ENCODE measurements at regions not wholly inside any gene's neighbourhood (a gene's known extent, or its start where the extent isn't known, plus 50 kb on each side); places are given as distances from the start of the nearest gene placed in this dataset.
"Not testable (repeated sequence)": the region's sequence is repeated elsewhere in the genome, so short reads cannot be mapped to it uniquely, and the experiment has no call there.

- no peak for DNase-seq
Observed at GRCh38 chr4:82248903-82249632, 124.7 kb downstream of the HNRNPD start.

GRCh38 chr4:82247629-82248028 lies 126.2 kb downstream of the HNRNPD start:
- DNase-seq: no peak

GRCh38 chr4:82247171-82247570 lies 126.6 kb downstream of the HNRNPD start:
- no peak for DNase-seq

GRCh38 chr4:82241534-82241933 lies 132.3 kb downstream of the HNRNPD start:
- no peak for DNase-seq

- no peak for DNase-seq
Observed at GRCh38 chr4:82240410-82240809, 133.4 kb downstream of the HNRNPD start.

GRCh38 chr4:82237142-82237541 lies 136.6 kb downstream of the HNRNPD start:
- DNase-seq: not testable (repeated sequence)

- no peak for DNase-seq
Observed at GRCh38 chr4:82235346-82235745, 138.4 kb downstream of the HNRNPD start.

- DNase-seq: no peak
Observed at GRCh38 chr4:82232891-82233290, 140.9 kb downstream of the HNRNPD start.

- no peak for DNase-seq
Observed at GRCh38 chr4:82231806-82232205, 142.0 kb downstream of the HNRNPD start.

GRCh38 chr4:82230306-82230705 lies 143.5 kb downstream of the HNRNPD start:
- DNase-seq: no peak

- DNase-seq: no peak
Observed at GRCh38 chr4:82225030-82225429, 148.8 kb downstream of the HNRNPD start.

- DNase-seq: peak in 9 of 56 donors; percentile 2 to 64 (median 12)
Observed at GRCh38 chr4:82223715-82224114, 150.1 kb downstream of the HNRNPD start.

GRCh38 chr4:82219346-82219745 lies 154.4 kb downstream of the HNRNPD start:
- no peak for DNase-seq

GRCh38 chr4:82217986-82218715 lies 155.6 kb downstream of the HNRNPD start:
- DNase-seq: peak in 1 of 56 donors; percentile 8

- DNase-seq: no peak
Observed at GRCh38 chr4:82216219-82216618, 157.6 kb downstream of the HNRNPD start.

- no peak for DNase-seq
Observed at GRCh38 chr4:82215800-82216199, 158.0 kb downstream of the HNRNPD start.

GRCh38 chr4:82215039-82215438 lies 158.8 kb downstream of the HNRNPD start:
- no peak for DNase-seq

- no peak for DNase-seq
Observed at GRCh38 chr4:82213485-82214417, 160.0 kb downstream of the HNRNPD start.

- peak in 3 of 56 donors; percentile 10 to 39 (median 12) for DNase-seq
Observed at GRCh38 chr4:82201805-82202641, 171.8 kb downstream of the HNRNPD start.

GRCh38 chr4:82201303-82201702 lies 172.5 kb downstream of the HNRNPD start:
- no peak for DNase-seq

- no peak for DNase-seq
Observed at GRCh38 chr4:82200046-82200445, 173.7 kb downstream of the HNRNPD start.
